GM18498 (cell line): ENCODE measurements at regions not wholly inside any gene's neighbourhood (a gene's known extent, or its start where the extent isn't known, plus 50 kb on each side); places are given as distances from the start of the nearest gene placed in this dataset.

Experiments used
- ATAC-seq: cut with Tn5 transposase; IDR thresholded peaks from one replicate; pipeline ENCODE4 v1.9.1; 2021; ENCODE audit warnings: mild to moderate bottlenecking, moderate library complexity; ENCODE audit not compliant: unreplicated experiment

GRCh38 chr3:7793786-7794185, 707.8 kb upstream of the LMCD1 start:
- no peak for ATAC-seq

GRCh38 chr3:7798276-7798675, 703.3 kb upstream of the LMCD1 start:
- ATAC-seq: no peak

GRCh38 chr3:7800006-7800780, 701.4 kb upstream of the LMCD1 start:
- no peak for ATAC-seq

GRCh38 chr3:7812490-7812889, 689.1 kb upstream of the LMCD1 start:
- ATAC-seq: no peak

- ATAC-seq: no peak
These were observed 688.3 kb upstream of the LMCD1 start for GRCh38 chr3:7813365-7813764.

- ATAC-seq: no peak
These were observed 684.4 kb upstream of the LMCD1 start for GRCh38 chr3:7817239-7817638.

GRCh38 chr3:7820969-7821368, 680.7 kb upstream of the LMCD1 start:
- no peak for ATAC-seq

GRCh38 chr3:7821858-7822257, 679.8 kb upstream of the LMCD1 start:
- no peak for ATAC-seq

GRCh38 chr3:7841451-7841850, 660.2 kb upstream of the LMCD1 start:
- ATAC-seq: no peak

- no peak for ATAC-seq
These were observed 658.2 kb upstream of the LMCD1 start for GRCh38 chr3:7843441-7843840.

GRCh38 chr3:7847021-7847420, 654.6 kb upstream of the LMCD1 start:
- no peak for ATAC-seq

GRCh38 chr3:7847521-7847920, 654.1 kb upstream of the LMCD1 start:
- no peak for ATAC-seq

- no peak for ATAC-seq
These were observed 647.4 kb upstream of the LMCD1 start for GRCh38 chr3:7854266-7854665.

GRCh38 chr3:7854721-7855120, 646.9 kb upstream of the LMCD1 start:
- no peak for ATAC-seq

GRCh38 chr3:7865611-7866010, 636.0 kb upstream of the LMCD1 start:
- no peak for ATAC-seq

- no peak for ATAC-seq
These were observed 634.0 kb upstream of the LMCD1 start for GRCh38 chr3:7867587-7867986.

- ATAC-seq: no peak
These were observed 630.5 kb upstream of the LMCD1 start for GRCh38 chr3:7871003-7871560.

- ATAC-seq: no peak
These were observed 627.5 kb upstream of the LMCD1 start for GRCh38 chr3:7874116-7874515.

- no peak for ATAC-seq
These were observed 625.7 kb upstream of the LMCD1 start for GRCh38 chr3:7875925-7876324.

- no peak for ATAC-seq
These were observed 624.8 kb upstream of the LMCD1 start for GRCh38 chr3:7876741-7877297.

GRCh38 chr3:7877312-7877711, 624.3 kb upstream of the LMCD1 start:
- ATAC-seq: no peak

GRCh38 chr3:7879572-7879971, 622.1 kb upstream of the LMCD1 start:
- ATAC-seq: no peak
